OCI-LY7 (cell line): ENCODE measurements at regions not wholly inside any gene's neighbourhood (a gene's known extent, or its start where the extent isn't known, plus 50 kb on each side); places are given as distances from the start of the nearest gene placed in this dataset.
A peak's percentile ranks its signal among the peaks of the same experiment; 100 is the strongest.

Source experiments
- BruUV-seq: library from RNA; stranded (reverse); fragments of 400-500 nt; replicated peaks from 2 replicates; lab custom pipeline; 2021; lab: Mats Ljungman, UMichigan
- CTCF ChIA-PET: fragments of 300-600 bp; sonication (Branson Sonifier 250); formaldehyde crosslinking; loops from one replicate; lab custom pipeline; 2022; ENCODE audit warnings: antibody characterized with exemption; ENCODE audit not compliant: unreplicated experiment; lab: Charles Lee
- POLR2A ChIA-PET: fragments of 300-600 bp; sonication (Branson Sonifier 250); formaldehyde crosslinking; loops from one replicate; lab custom pipeline; 2022; ENCODE audit warnings: antibody characterized with exemption; lab: Charles Lee
- DNase-seq: peaks from one replicate; pipeline ENCODE4 v3.0.0-alpha.2; 2015; ENCODE audit warnings: low spot score
- H2AFZ ChIP-seq: fragments of 200-600 bp; sonication (generic), shearing (Covaris generic); 2 replicates; pipeline ENCODE4 v1.6.1; 2014; ENCODE audit warnings: mild to moderate bottlenecking, antibody characterized with exemption, low read length, moderate library complexity
- H3K27ac ChIP-seq: fragments of 200-600 bp; sonication (generic); 2 replicates; pipeline ENCODE4 v1.5.1; 2014; ENCODE audit warnings: mixed run types, low read depth, mild to moderate bottlenecking, moderate library complexity, low read length, inconsistent platforms; ENCODE audit not compliant: poor library complexity, severe bottlenecking
- H3K36me3 ChIP-seq: fragments of 200-600 bp; sonication (generic); 2 replicates; pipeline ENCODE4 v1.6.1; 2014; ENCODE audit warnings: mild to moderate bottlenecking, antibody characterized with exemption, low read length, moderate library complexity, mixed read lengths; ENCODE audit not compliant: insufficient read depth
- H3K4me1 ChIP-seq: fragments of 200-600 bp; sonication (generic); 2 replicates; pipeline ENCODE4 v1.5.1; 2014; ENCODE audit warnings: mild to moderate bottlenecking, low read length; ENCODE audit not compliant: insufficient read depth, poor library complexity, severe bottlenecking
- H3K4me2 ChIP-seq: fragments of 200-600 bp; sonication (generic); 2 replicates; pipeline ENCODE4 v1.6.1; 2014; ENCODE audit warnings: mild to moderate bottlenecking, low read length
- H3K4me3 ChIP-seq: fragments of 200-600 bp; sonication (generic); 2 replicates; pipeline ENCODE4 v1.5.1; 2014; ENCODE audit warnings: mild to moderate bottlenecking, low read depth, low read length; ENCODE audit not compliant: poor library complexity, severe bottlenecking
- H3K79me2 ChIP-seq: fragments of 200-600 bp; sonication (generic); 2 replicates; pipeline ENCODE4 v1.6.1; 2016; ENCODE audit warnings: low read depth, mild to moderate bottlenecking, low read length, moderate library complexity, mixed read lengths; ENCODE audit not compliant: insufficient read depth
- H3K9me2 ChIP-seq: fragments of 200-600 bp; sonication (generic); 2 replicates; pipeline ENCODE4 v1.6.1; 2016; ENCODE audit warnings: mild to moderate bottlenecking, low read length, mixed read lengths; ENCODE audit not compliant: insufficient read depth
- H3K9me3 ChIP-seq: fragments of 200-600 bp; sonication (generic); 2 replicates; pipeline ENCODE4 v1.6.1; 2014; ENCODE audit warnings: mild to moderate bottlenecking, mixed run types, low read length, mixed read lengths
- H4K20me1 ChIP-seq: fragments of 200-600 bp; sonication (generic); 2 replicates; pipeline ENCODE4 v1.6.1; 2014; ENCODE audit warnings: mild to moderate bottlenecking, antibody characterized with exemption, low read length, moderate library complexity, mixed read lengths; ENCODE audit not compliant: insufficient read depth
- CTCF ChIP-seq: fragments of 200-600 bp; sonication (generic); conservative IDR thresholded peaks from 2 replicates; pipeline ENCODE4 v1.5.1; 2014; ENCODE audit warnings: mild to moderate bottlenecking, antibody characterized with exemption, low read length, moderate library complexity, mixed read lengths
- EZH2phosphoT487 ChIP-seq: fragments of 200-600 bp; sonication (generic); IDR thresholded peaks from 2 replicates; pipeline ENCODE4 v1.6.1; 2018; ENCODE audit warnings: low read depth, borderline replicate concordance, mild to moderate bottlenecking, mixed run types, antibody characterized with exemption, low read length, moderate library complexity, mixed read lengths
- intact Hi-C: fragments of 100-400 bp; cut with micrococcal nuclease; formaldehyde crosslinking; loops from one replicate; pipeline ENCODE4 v1.10.0; 2022; ENCODE audit not compliant: unreplicated experiment

- H3K9me2 ChIP-seq = no peaks in the 10 kb centered on the region
- no peaks in the 10 kb centered on the region for H3K36me3 ChIP-seq
- POLR2A ChIA-PET = no interaction called here
- H3K4me3 ChIP-seq = no peak overlapping the region
- H3K27ac ChIP-seq = no peak overlapping the region
- no peaks in the 10 kb centered on the region for H4K20me1 ChIP-seq
- no peaks in the 10 kb centered on the region for H3K9me3 ChIP-seq
- no TSS peak for BruUV-seq
- H2AFZ ChIP-seq = no peak overlapping the region
- DNase-seq = no peak
- no peak for TF ChIP-seq EZH2phosphoT487
- TF ChIP-seq CTCF = no peak
- no peaks in the 10 kb centered on the region for H3K4me1 ChIP-seq
- no peaks in the 10 kb centered on the region for H3K79me2 ChIP-seq
- CTCF ChIA-PET = no interaction called here
- intact Hi-C loops = no loop called here
- no peak overlapping the region for H3K4me2 ChIP-seq
Observed at GRCh38 chr14:35964697-35965286, 138.7 kb downstream of the BRMS1L start.

- intact Hi-C loops = no loop called here
- Histone ChIP-seq H3K4me1 (no peaks in the 10 kb centered on the region), H3K4me2 (no peak overlapping the region), H3K9me3 (no peaks in the 10 kb centered on the region), H4K20me1 (no peaks in the 10 kb centered on the region), H3K9me2 (no peaks in the 10 kb centered on the region), H3K27ac (no peak overlapping the region), H3K79me2 (no peaks in the 10 kb centered on the region), H2AFZ (no peak overlapping the region), H3K4me3 (no peak overlapping the region), H3K36me3 (no peaks in the 10 kb centered on the region)
- no peak for DNase-seq
- CTCF ChIA-PET = no interaction called here
- POLR2A ChIA-PET = no interaction called here
- TF ChIP-seq EZH2phosphoT487 (no peak), CTCF (peak; percentile 65)
- BruUV-seq = no TSS peak
Observed at GRCh38 chr14:35963209-35963608, 137.1 kb downstream of the BRMS1L start.

- H4K20me1 ChIP-seq = no peaks in the 10 kb centered on the region
- H3K4me2 ChIP-seq = no peak overlapping the region
- no peak for DNase-seq
- CTCF ChIA-PET = no interaction called here
- no peak overlapping the region for H3K4me3 ChIP-seq
- no peaks in the 10 kb centered on the region for H3K36me3 ChIP-seq
- TF ChIP-seq CTCF (no peak), EZH2phosphoT487 (no peak)
- no peak overlapping the region for H3K27ac ChIP-seq
- no peaks in the 10 kb centered on the region for H3K9me3 ChIP-seq
- H3K4me1 ChIP-seq = no peaks in the 10 kb centered on the region
- H3K9me2 ChIP-seq = no peaks in the 10 kb centered on the region
- intact Hi-C loops = no loop called here
- H2AFZ ChIP-seq = no peak overlapping the region
- BruUV-seq = no TSS peak
- POLR2A ChIA-PET = no interaction called here
- no peaks in the 10 kb centered on the region for H3K79me2 ChIP-seq
Observed at GRCh38 chr14:35961697-35962274, 135.6 kb downstream of the BRMS1L start.
